ENCODE measurements at regions not wholly inside any gene's neighbourhood (a gene's known extent, or its start where the extent isn't known, plus 50 kb on each side); places are given as distances from the start of the nearest gene placed in this dataset.

DNA sequence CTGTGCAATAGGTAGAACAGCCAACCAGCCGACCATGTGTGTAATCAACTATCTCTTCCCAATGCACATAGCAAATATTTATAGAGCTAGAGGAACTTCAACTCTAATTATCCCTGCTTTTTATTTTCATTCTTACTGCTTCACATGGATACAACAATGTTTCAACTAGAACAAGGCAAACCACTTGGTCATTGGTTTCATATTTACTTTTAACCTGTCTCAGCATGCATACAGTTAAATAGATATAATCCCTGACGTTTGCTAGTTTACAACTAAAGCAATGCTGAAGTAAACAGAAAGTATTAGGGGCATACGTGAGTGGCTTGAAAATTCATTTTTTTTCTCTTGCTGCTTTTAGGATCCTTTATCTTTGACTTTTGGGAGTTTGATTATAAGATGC lies 318.5 kb upstream of the MAP3K7 start:
- TF ChIP-seq, protein P1, sequence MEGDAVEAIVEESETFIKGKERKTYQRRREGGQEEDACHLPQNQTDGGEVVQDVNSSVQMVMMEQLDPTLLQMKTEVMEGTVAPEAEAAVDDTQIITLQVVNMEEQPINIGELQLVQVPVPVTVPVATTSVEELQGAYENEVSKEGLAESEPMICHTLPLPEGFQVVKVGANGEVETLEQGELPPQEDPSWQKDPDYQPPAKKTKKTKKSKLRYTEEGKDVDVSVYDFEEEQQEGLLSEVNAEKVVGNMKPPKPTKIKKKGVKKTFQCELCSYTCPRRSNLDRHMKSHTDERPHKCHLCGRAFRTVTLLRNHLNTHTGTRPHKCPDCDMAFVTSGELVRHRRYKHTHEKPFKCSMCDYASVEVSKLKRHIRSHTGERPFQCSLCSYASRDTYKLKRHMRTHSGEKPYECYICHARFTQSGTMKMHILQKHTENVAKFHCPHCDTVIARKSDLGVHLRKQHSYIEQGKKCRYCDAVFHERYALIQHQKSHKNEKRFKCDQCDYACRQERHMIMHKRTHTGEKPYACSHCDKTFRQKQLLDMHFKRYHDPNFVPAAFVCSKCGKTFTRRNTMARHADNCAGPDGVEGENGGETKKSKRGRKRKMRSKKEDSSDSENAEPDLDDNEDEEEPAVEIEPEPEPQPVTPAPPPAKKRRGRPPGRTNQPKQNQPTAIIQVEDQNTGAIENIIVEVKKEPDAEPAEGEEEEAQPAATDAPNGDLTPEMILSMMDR (IDR thresholded peaks at IDR 0.05) = no peak
- no peak for TF ChIP-seq POLR2A (IDR thresholded peaks at IDR 0.05)
